ENCODE measurements at regions not wholly inside any gene's neighbourhood (a gene's known extent, or its start where the extent isn't known, plus 50 kb on each side); places are given as distances from the start of the nearest gene placed in this dataset.

- ATAC-seq: no peak
- H3K27ac ChIP-seq (ENCODE audit: extremely low read depth, low read depth, low read length): no peak overlapping the region
- POLR2A ChIA-PET: no interaction called here
- H3K36me3 ChIP-seq (ENCODE audit: control insufficient read depth, insufficient read depth, low read length): no peaks in the 10 kb centered on the region
- H2AFZ ChIP-seq (ENCODE audit: low read depth, low read length): no peak overlapping the region
- in situ Hi-C loops (cut with MboI) (no loop called here), intact Hi-C loops (cut with micrococcal nuclease) (no loop called here)
- H3K27me3 ChIP-seq (ENCODE audit: control insufficient read depth in 2 of 2, insufficient read depth in 2 of 2, low read length in 2 of 2): no peaks in the 10 kb centered on the region
- CTCF ChIA-PET (ENCODE audit: low intra/inter-chr PET ratio): no interaction called here
- H3K9me1 ChIP-seq (ENCODE audit: control insufficient read depth, insufficient read depth, low read length): no peaks in the 10 kb centered on the region
- BruUV-seq (replicated peaks): no TSS peak
- 0% methylated on average over 1 of the region's 1 CpG for WGBS (ENCODE audit: insufficient coverage, low coverage, missing lambda C conversion rate)
- no peak for DNase-seq (ENCODE audit: extremely low read depth in 1 of 4, low spot score in 3 of 4)
- no peaks in the 10 kb centered on the region for H3K9me3 ChIP-seq (replicated peaks; ENCODE audit: control insufficient read depth, insufficient read depth, low read depth, low read length)
- H4K20me1 ChIP-seq (replicated peaks; ENCODE audit: control insufficient read depth, insufficient read depth, low read length): no peaks in the 10 kb centered on the region
- no peaks in the 10 kb centered on the region for H3K79me2 ChIP-seq (ENCODE audit: control insufficient read depth, insufficient read depth, low read length)
- H3K4me3 ChIP-seq: no peak overlapping the region
- no peak for FAIRE-seq
- H3K9ac ChIP-seq (ENCODE audit: insufficient read depth in 1 of 2, low read depth in 2 of 2, low read length in 2 of 2): no peak overlapping the region
- no peak overlapping the region for H3K4me2 ChIP-seq (ENCODE audit: insufficient read depth, low read length)
- no peaks in the 10 kb centered on the region for H3K4me1 ChIP-seq (replicated peaks in 1 of 2; ENCODE audit: control insufficient read depth in 2 of 2, insufficient read depth in 2 of 2, low read length in 2 of 2)
- TF ChIP-seq HOXB6 (CRISPR knock-in tag; IDR thresholded peaks at IDR 0.05; ENCODE audit: borderline replicate concordance) (no peak), DLX4 (CRISPR knock-in tag; IDR thresholded peaks at IDR 0.05) (no peak), ZKSCAN1 (IDR thresholded peaks at IDR 0.05; ENCODE audit: low read depth, low read length) (no peak), HDGF (IDR thresholded peaks at IDR 0.05) (no peak), CREM (IDR thresholded peaks at IDR 0.05; ENCODE audit: low read depth) (no peak), GABPA (tag; conservative IDR thresholded peaks at IDR 0.05; ENCODE audit: low read depth) (no peak), HNRNPH1 (optimal IDR thresholded peaks at IDR 0.05; ENCODE audit: low read depth, low read length) (no peak), ZBTB12 (CRISPR knock-in tag; IDR thresholded peaks at IDR 0.05) (no peak), ATF6 (CRISPR knock-in tag; IDR thresholded peaks at IDR 0.05) (no peak), SLC30A9 (CRISPR knock-in tag; IDR thresholded peaks at IDR 0.05) (no peak), ZBTB1 (CRISPR knock-in tag; IDR thresholded peaks at IDR 0.05; ENCODE audit: borderline replicate concordance, low read depth) (no peak), MAX (CRISPR knock-in tag; IDR thresholded peaks at IDR 0.05) (no peak), ATF4 (CRISPR knock-in tag; IDR thresholded peaks at IDR 0.05) (no peak), CBX5 (IDR thresholded peaks at IDR 0.05; ENCODE audit: borderline replicate concordance, low read depth) (no peak), MTF1 (CRISPR knock-in tag; IDR thresholded peaks at IDR 0.05; ENCODE audit: borderline replicate concordance) (no peak), NR2C1 (IDR thresholded peaks at IDR 0.05) (no peak), NR2C1 (tag; IDR thresholded peaks at IDR 0.05) (no peak), HNRNPLL (IDR thresholded peaks at IDR 0.05; ENCODE audit: low read depth, low read length, poor library complexity, severe bottlenecking) (no peak), CGGBP1 (CRISPR knock-in tag; IDR thresholded peaks at IDR 0.05) (no peak)
Observed at GRCh38 chr6:78430521-78430920, 436.8 kb upstream of the IRAK1BP1 start.

All from K562 (cell line).